ENCODE measurements at regions not wholly inside any gene's neighbourhood (a gene's known extent, or its start where the extent isn't known, plus 50 kb on each side); places are given as distances from the start of the nearest gene placed in this dataset.

GRCh38 chr6:40116832-40117231, 182.6 kb upstream of the MOCS1 start:
- no peak overlapping the region for H3K27ac ChIP-seq
- no peak for DNase-seq
- H3K4me3 ChIP-seq (ENCODE audit: low read depth, low read length) = no peak overlapping the region
- H3K36me3 ChIP-seq (replicated peaks) = no peaks in the 10 kb centered on the region
- TF ChIP-seq, protein P1, sequence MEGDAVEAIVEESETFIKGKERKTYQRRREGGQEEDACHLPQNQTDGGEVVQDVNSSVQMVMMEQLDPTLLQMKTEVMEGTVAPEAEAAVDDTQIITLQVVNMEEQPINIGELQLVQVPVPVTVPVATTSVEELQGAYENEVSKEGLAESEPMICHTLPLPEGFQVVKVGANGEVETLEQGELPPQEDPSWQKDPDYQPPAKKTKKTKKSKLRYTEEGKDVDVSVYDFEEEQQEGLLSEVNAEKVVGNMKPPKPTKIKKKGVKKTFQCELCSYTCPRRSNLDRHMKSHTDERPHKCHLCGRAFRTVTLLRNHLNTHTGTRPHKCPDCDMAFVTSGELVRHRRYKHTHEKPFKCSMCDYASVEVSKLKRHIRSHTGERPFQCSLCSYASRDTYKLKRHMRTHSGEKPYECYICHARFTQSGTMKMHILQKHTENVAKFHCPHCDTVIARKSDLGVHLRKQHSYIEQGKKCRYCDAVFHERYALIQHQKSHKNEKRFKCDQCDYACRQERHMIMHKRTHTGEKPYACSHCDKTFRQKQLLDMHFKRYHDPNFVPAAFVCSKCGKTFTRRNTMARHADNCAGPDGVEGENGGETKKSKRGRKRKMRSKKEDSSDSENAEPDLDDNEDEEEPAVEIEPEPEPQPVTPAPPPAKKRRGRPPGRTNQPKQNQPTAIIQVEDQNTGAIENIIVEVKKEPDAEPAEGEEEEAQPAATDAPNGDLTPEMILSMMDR (IDR thresholded peaks at IDR 0.05; ENCODE audit: low read depth, low read length, missing control alignments) = no peak
- no peaks in the 10 kb centered on the region for H3K27me3 ChIP-seq (replicated peaks)
- in situ Hi-C loops (cut with HindIII; ENCODE audit: low pct_ligation_motif_present, low sequenced_read_pairs) = no loop called here

- no peak overlapping the region for H3K27ac ChIP-seq
- TF ChIP-seq, protein P1 (IDR thresholded peaks at IDR 0.05; ENCODE audit: low read depth, low read length, missing control alignments) = no peak
- no peak overlapping the region for H3K4me3 ChIP-seq (ENCODE audit: low read depth, low read length)
- in situ Hi-C loops (cut with HindIII; ENCODE audit: low pct_ligation_motif_present, low sequenced_read_pairs) = no loop called here
- no peaks in the 10 kb centered on the region for H3K27me3 ChIP-seq (replicated peaks)
- DNase-seq = no peak
- H3K36me3 ChIP-seq (replicated peaks) = no peaks in the 10 kb centered on the region
Measured at GRCh38 chr6:40112350-40112749, 178.1 kb upstream of the MOCS1 start.

DNA sequence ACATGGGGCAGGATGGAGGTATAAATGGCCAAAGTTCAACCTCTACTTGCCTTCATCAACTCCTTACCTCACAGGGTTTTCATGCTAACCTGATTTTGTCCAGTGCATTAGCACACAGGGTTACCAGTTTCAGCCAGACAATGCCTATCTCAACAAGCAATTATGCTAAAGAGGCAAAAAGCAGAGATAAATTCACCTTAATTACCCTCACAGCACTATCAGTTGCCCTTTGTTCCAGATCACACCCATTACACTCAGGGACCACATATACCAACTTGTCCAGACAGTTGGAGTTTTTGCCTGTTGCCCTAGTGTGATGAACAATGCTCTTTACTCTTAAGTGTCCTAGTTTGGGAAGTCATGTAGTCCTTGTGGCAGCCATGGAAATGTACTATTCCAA, 174.5 kb upstream of the MOCS1 start:
- TF ChIP-seq, protein P1 (IDR thresholded peaks at IDR 0.05; ENCODE audit: low read depth, low read length, missing control alignments) = no peak
- in situ Hi-C loops (cut with HindIII; ENCODE audit: low pct_ligation_motif_present, low sequenced_read_pairs) = no loop called here
- no peak for DNase-seq
- no peaks in the 10 kb centered on the region for H3K27me3 ChIP-seq (replicated peaks)
- H3K4me3 ChIP-seq (ENCODE audit: low read depth, low read length) = no peak overlapping the region
- H3K27ac ChIP-seq = no peak overlapping the region
- H3K36me3 ChIP-seq (replicated peaks) = no peaks in the 10 kb centered on the region

DNA sequence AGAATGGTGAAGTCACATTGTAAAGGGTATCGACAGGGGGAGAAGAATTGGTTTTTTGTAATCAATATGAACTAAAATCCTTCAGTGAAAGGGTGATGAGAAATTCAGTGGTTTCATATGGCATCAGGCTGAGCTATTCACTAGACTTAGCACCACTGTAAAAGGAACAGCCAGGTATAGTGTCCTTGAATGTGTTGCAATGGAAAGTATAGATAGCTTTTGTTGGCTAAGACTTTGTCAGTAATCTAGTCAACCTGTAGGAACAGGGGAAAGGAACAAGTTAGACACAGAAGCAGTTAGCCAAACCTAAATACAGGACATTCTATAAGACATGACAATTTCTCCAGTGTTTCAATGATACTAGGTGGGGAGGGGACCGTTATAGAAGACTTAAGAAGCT, 172.6 kb upstream of the MOCS1 start:
- TF ChIP-seq, protein P1 (IDR thresholded peaks at IDR 0.05; ENCODE audit: low read depth, low read length, missing control alignments) = no peak
- DNase-seq = no peak
- in situ Hi-C loops (cut with HindIII; ENCODE audit: low pct_ligation_motif_present, low sequenced_read_pairs) = no loop called here
- H3K4me3 ChIP-seq (ENCODE audit: low read depth, low read length) = no peak overlapping the region
- H3K36me3 ChIP-seq (replicated peaks) = no peaks in the 10 kb centered on the region
- no peak overlapping the region for H3K27ac ChIP-seq
- H3K27me3 ChIP-seq (replicated peaks) = no peaks in the 10 kb centered on the region

DNA sequence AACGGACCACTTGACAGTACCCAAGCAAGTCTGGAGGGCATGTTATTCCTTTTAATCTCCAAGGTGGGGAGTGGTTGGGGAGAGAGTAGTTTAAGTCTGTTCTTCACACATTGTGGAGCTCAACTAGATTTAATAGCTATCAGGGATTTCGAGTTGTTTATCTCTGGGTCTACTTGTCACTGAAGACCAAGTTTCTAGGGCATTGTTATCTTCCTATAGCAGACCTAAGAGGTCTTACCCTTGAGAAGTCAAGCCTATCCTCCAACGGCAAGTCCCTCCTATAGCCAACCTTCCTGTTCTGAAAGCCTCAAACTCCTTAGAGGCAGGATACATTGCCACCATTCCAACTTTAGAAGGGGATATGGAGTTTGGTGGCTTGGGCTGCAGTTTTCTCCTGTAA, 164.5 kb upstream of the MOCS1 start:
- Histone ChIP-seq H3K27ac (no peak overlapping the region), H3K27me3 (replicated peaks) (no peaks in the 10 kb centered on the region), H3K36me3 (replicated peaks) (no peaks in the 10 kb centered on the region), H3K4me3 (ENCODE audit: low read depth, low read length) (no peak overlapping the region)
- no peak for DNase-seq
- in situ Hi-C loops (cut with HindIII; ENCODE audit: low pct_ligation_motif_present, low sequenced_read_pairs) = no loop called here
- TF ChIP-seq, protein P1 (IDR thresholded peaks at IDR 0.05; ENCODE audit: low read depth, low read length, missing control alignments) = no peak

DNA sequence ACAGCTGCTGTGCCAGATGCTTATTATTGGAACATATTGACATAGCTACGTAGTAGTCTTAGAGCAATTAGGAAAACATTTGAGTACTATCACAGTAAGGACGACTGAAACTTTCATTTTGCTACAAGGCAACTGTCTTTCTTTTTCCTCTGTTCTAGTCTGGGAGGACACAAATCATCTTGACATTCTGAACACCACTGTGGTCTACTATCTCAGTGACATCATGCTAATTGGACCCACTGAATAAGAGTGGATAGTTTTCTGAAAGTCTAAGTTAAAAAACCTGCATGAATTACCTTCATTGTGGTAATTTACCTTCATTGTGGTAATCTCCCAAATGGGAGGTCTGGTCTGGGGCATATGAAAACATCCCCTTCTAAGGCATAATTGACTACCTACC, 163.3 kb upstream of the MOCS1 start:
- no peaks in the 10 kb centered on the region for H3K36me3 ChIP-seq (replicated peaks)
- H3K27me3 ChIP-seq (replicated peaks) = no peaks in the 10 kb centered on the region
- H3K27ac ChIP-seq = no peak overlapping the region
- in situ Hi-C loops (cut with HindIII; ENCODE audit: low pct_ligation_motif_present, low sequenced_read_pairs) = no loop called here
- no peak for DNase-seq
- TF ChIP-seq, protein P1 (IDR thresholded peaks at IDR 0.05; ENCODE audit: low read depth, low read length, missing control alignments) = no peak
- no peak overlapping the region for H3K4me3 ChIP-seq (ENCODE audit: low read depth, low read length)

Measured in brain microvascular endothelial cell (primary cell).